NOMO-1 treated with dmso at 0.1 percent for 144 hours (cell line): ENCODE measurements at regions not wholly inside any gene's neighbourhood (a gene's known extent, or its start where the extent isn't known, plus 50 kb on each side); places are given as distances from the start of the nearest gene placed in this dataset.

Experiments used
- DNase-seq: peaks from one replicate; lab custom pipeline; 2025; ENCODE audit not compliant: unreplicated experiment; lab: John Stamatoyannopoulos, UW

DNA sequence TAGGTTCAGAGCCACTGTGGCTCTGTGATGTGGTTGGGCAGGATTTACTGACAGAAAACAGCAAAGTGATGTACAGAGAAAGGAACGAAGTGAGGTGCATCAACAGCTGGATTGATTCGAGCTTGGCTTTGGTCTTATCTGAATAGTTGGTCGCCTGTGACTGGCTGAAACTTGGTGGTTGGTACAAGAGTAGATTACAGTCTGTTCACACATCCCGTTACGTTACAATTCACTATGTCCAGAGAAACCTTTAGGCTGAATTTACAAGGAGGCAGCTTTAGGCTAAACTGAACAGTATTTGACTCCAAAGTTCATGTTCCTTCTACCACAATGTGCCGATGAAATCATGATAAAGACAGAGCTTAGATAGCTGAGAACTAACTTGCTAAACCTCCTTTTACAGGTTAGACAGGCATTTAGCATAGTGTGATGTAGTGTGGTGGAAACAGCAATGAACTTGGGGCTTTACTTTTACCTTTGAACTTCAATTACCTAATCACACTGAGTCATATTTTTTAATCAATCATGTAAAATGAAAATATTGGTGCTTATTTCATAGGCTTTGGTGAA, 210.2 kb upstream of the PUM3 start:
- DNase-seq, result no peak

DNA sequence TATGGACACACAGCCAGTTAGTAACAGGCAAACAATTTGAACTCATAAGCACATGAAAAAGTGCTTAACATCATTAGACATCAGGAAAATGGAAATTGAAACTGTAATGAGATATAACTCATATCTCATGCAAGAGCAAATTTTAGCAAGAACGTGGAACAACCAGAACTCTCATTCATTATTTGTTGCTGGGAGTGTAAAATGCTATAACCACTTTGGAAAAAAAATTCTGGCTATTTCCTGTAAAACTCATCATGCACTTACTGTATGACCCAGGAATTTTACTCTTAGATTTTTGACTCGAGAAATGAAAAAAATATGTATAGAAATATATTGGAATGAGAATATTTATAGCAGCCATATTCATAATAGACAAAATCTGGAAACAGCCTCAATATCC, 205.7 kb upstream of the PUM3 start:
- no peak for DNase-seq

DNA sequence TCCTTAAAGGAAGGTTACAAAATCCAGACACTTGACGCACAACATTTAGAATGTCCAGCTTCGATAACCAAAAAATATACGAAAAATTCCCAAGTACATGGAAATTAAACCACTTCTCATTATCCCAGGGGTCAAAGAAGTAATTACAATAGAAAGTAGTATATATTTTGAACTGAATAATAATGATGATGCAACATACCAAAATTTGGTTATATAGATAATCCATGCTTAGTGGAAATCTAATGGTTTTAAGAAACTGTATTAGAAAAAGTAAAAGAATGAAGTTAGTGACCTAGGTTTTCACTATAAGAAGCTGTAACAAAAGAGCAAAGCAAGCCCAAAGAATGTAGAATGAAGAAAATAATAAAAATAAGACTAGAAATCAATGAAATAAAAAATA, 204.0 kb upstream of the PUM3 start:
- DNase-seq, result no peak

DNA sequence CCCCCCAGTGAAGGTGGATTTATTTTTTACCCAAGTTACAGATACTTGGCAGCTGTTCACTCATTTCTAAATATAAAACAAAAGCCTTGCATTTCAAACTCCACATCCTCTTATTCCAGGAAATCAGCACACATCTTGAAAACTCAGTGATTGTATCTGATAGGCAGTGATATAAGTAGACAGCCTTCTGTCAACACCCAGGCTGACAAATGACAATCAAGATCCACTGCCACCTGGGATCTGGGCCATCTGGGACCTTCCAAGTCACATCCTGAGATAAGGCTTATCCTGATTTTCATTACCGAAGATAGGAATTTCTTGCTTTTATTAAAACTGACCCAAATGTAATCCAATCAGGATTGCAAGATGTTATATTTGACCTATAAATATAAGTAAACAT, 201.3 kb upstream of the PUM3 start:
- no peak for DNase-seq

DNA sequence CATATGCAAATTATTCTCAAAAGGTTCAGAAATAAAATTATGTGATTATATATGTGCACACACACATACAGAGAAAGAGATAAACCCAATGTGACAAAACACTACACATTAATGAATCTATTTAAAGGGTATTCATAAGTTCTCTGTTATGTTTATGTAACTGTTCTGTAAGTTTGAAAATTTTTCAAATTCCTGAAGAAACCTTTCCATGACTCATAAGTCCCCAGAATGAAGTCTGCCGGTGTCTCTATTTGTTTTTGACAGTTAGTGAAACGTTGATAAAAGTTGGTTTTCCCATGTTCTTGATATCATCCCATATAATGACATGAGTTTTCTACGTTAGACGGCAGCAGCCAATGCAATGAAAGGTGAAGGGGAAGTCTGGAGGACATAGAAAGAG, 199.5 kb upstream of the PUM3 start:
- DNase-seq, result no peak

DNA sequence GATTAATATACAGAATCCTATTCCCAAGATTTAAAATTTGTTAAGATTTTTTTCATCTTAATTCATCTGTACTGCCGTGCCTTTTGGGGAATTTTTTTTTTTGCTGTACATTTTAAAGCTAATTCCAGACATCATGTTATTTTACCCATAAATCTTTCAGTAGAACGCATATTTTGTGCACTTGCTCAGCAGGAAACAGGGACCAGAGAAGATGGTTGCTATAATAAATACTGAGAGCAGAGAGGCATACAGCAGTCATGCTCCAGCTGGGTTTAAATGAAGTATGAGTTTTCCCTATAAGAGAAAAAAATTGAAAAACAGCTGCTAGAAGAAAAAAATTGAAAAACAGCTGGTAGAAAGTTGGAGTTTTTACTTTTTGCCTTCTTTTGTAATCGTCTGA, 196.9 kb upstream of the PUM3 start:
- DNase-seq, result no peak

DNA sequence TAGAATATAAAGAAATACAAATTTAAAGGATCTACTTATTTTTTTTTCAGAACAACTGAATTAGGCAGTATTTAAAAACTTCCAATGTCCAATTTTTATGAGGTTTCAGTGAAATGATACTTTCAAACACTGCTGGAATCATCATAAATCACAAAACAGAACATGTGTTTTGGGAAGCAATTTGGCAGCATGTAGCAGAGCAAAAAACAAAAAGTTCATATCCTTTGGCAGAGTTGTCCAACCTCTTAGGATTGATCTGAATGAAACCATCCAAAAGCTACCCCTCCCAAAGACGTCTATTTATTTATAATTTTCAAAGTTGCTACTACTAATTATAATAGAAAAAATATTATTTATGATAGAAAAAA, 192.4 kb upstream of the PUM3 start:
- DNase-seq, result no peak

DNA sequence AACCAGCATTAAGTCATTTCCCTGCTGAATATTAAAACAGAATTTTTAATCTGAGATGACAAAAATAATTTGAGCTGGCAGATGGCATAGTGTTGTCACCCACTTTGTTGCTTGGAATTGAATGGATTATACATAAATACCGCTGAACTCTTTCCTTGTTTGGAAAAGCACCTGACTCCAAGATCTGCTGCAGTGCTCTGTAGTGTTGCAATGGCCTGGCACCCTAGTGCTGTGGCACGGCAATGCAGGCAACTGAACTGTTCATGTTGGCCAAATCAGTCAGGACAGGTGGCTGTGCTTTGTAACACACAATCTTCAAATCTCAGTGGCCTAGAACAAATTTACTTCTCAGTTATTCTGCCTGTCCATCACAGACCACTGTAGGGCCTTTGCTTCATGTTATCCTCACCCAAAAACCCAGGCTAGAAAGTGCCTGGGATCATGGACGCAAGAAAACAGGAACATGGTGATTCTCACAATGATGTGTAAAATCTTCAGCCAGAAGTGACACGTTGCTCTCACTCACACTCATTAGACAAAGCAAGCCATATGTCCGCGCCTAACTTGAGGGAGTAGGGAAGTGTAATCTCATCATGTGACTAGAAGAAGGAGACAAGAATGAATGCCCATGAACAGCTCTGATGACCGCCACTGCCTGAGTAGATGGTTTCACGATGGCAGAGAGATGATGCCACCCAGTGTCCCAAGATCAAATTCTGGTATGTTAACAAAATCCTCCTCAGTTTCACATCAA, 191.9 kb upstream of the PUM3 start:
- no peak for DNase-seq

DNA sequence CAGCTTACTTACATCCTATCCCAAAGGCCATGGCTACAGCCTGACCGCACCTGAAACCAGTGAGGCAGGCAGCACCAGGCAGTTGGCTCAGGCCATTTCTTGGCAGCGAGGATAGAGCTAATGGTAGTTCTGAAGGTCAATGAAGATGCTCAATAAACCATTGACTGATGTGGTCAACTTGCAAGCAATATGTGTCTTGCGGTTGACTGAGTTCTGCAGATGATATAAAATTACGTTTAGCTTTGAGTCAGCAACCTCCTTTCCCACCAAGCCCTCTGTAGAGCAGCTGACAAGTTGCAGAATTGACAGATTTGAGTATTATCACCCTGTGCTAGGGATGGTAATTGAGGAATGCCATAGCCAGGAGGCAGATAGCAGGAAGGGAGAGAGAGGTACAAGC, 189.0 kb upstream of the PUM3 start:
- no peak for DNase-seq

DNA sequence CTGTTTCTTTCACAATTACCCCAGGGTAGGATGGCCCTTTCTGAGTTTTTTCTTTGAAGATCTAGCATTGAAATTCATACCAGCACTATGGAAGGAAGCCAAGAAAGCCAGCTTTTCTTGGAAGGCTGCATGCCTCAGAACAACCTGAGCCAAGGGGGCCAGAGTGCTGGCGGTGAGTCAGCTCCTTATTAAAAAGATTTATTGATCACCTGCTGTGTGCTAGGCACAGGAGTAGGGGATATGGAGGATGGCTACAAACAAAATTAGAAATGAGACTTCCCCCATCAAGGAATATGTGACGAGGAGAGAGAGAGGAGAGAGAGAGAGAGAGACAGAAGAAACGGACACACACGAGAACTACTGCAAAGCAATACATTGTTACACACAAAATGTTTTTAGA, 184.6 kb upstream of the PUM3 start:
- DNase-seq, result no peak

DNA sequence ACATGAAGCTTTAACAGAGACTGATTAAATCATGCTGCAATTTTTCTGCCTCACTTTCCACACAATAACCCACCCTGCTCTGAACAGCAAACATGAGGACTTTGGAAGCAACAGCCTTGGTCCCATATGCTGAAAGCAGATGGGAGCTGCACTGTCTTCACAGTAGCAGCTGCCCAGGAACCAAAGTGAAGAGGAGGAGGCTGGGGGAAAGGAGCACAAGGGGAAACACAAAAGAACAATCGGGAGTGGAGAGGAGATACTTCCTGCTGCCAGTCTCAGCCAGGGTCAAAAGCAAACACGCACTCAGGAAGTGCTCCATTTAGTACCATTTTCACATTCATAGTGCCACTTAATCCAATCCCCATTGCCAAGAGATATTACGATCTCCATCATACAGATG, 183.3 kb upstream of the PUM3 start:
- no peak for DNase-seq

DNA sequence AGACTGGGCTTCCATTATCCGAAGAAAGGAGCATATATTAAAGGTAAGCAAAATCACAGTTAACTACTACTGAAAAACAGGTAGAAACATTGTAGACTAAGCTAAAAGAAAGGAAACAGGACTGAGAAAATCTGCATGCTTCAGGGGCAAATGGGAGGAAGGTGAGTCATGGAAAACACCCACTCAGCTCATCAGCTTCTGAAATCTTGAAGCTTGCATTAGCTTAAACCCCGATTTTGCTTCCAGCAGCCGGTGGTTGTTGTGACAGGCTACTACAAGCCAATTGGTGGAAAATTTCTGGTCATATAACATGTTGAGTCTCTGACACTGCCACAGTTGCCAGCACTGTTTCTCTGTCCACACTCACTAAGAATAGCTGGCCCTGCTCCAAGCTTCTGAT, 179.6 kb upstream of the PUM3 start:
- no peak for DNase-seq

DNA sequence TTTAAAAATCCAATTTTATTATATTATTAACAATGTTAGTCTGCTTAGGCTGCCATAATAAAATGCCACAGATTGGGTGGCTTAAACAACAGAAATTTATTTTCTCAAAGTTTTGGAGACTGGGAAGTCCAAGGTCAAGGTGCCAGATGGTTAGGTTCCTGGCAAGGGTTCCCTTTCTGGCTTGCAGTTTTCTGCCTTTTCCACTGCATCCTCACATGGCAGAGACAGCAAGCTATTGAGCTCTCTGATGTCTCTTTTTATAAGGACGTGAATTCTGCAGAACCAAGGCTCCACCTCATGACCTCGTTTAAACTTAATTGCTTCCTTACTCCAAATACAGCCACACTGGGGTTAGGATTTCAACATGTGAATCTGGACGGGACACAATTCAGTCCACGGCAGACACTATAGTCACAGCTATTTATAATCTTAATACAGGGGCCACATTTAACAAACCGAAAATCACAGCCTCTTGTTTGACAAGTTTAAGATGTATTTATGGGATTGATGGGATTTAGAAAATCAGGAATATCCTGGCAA, 174.9 kb upstream of the PUM3 start:
- DNase-seq, result no peak

DNA sequence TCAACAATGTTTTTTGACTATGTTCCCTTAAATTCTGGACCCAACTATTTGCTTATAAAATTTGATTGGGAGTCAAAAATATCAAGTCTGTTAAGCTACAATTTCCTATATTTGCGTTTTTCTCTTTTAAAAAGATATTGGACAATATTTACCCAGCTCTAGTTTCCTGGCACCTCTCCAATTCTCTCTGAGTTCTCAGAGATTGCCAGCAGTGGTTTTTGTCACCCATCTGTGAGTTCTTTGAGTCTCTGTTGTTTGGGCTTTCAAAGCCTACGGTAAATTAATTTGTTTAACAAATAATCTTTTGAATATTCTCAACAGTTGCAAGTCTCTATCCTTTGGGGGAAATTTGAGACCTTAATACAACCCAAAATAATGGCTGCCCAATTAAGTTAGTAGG, 174.2 kb upstream of the PUM3 start:
- DNase-seq, result no peak

DNA sequence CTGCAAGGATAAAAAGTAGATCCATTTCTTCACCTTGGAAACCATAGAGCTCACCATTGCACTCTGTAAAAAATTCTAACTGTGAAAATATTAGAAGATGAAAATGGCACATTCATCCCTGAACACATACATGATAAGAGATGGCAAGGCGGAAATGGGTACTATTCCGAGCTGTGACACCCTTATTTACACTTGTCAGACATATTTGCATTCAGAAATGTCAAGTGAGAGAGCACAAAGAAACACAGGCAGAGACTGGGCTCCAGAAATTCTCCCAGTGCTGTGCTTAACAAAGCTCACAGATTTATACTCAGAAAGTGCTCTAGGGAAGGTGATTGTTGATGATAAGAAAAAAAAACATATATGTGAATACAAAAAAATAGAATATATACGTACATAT, 170.3 kb upstream of the PUM3 start:
- no peak for DNase-seq

DNA sequence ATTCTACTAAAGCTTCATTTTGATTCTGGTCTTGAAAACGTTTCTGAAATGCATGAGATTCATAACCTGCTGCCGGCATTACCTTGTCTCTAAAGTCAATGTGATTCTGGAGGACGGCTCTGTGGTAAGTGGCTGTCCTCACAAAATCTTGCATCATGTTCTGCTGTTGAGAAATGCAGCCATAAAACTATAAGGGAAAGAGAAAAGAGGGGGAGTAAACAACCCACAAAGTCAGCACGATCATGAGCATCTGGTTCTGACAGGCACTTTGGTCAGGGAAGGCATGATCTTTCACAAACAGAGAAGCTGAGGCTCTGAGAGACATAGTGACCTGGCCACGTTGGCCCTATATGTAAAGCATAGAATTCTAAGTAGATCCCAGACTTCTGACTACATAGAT, 168.9 kb upstream of the PUM3 start:
- peak; percentile 38 for DNase-seq

DNA sequence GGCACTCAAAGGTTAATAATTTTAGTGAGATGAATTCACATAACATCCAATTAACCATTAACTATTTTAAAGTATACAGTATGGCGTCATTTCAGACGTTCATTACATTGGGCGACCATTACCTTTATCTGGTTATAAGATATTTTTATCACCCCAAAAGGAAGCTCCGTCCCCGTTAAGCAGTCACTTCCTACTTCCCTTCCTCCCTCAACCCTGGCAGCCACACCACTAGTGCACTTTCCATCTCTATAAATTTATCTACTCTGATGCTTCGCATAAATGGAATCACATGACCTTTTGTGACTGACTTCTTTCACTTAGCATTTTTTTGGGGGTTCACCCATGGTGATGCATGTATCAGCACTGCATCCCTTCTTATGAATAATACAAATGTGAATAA, 168.3 kb upstream of the PUM3 start:
- no peak for DNase-seq

DNA sequence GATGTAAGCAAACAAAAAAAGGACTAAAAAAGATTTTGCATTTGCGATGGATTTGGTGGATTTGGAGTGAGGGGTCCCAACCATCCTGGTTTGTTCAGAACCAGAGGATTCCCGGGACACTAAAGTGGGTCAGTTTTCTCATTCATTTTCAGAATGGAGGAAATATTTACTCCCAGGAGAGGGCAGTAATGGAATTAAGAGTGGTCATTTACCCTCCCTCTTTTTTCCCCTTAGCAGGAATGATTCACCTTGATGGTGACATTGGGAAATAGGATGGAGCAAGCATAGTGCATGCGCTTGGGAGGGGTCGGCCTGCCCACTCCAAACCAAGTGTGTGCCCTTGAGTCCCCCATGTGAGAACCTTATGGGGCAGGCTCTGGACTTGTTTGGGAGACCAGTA, 164.2 kb upstream of the PUM3 start:
- no peak for DNase-seq

DNA sequence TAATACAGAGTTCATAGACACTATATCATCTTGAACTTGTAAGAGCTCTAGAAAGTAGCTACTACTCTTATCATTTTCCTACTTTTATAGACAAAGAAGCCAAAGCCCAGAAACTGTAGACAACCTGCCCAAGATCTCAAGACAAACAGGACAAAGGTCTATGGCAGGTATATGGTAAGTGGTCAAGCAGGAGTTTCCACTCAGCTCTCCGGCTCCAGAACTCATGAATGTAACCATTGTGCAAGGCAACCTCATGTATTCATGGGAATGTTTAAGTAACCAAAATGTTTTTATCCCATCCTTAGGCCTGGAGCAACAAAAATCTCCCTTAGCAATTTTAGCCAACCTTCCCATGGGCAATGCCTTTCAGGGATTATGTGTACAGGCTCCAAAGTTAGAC, 163.4 kb upstream of the PUM3 start:
- DNase-seq, result no peak

DNA sequence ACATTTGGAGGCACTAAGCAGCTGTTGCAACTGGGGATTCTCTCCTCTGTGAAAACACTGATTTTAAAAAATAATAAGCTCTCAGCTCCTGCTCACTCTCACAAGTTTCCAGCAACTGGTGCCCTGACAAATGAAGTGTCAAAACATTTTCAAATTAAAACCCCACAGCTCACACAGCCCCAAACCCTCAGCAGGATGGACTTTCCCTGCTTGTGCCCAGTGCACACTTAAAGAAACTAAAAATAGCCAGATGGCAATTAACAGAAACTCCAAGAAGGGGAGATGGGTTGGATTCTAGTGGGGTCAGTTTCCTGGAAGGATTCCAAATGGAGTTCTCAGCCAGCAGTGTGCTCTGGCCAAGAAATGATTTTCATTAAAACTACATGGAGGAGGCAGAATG, 163.0 kb upstream of the PUM3 start:
- no peak for DNase-seq

DNA sequence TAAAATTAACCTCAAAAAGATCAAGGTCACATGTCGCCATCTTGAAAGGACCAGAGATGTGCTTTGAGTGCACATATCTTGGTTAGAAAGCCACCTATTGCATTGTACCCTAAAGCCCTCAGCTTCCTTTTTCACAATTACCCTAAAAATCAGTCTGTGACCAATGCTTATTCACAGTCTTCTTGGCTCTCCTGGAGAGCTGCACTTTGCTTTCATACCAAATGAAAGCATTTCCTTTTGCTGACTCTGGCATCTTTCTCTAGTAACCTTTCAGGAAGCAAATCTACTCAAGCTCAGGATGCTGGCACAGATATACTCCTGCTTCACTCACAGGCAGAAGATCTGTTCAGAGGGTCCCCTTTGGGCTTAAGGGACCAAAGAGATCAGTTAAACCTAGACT, 160.7 kb upstream of the PUM3 start:
- no peak for DNase-seq

DNA sequence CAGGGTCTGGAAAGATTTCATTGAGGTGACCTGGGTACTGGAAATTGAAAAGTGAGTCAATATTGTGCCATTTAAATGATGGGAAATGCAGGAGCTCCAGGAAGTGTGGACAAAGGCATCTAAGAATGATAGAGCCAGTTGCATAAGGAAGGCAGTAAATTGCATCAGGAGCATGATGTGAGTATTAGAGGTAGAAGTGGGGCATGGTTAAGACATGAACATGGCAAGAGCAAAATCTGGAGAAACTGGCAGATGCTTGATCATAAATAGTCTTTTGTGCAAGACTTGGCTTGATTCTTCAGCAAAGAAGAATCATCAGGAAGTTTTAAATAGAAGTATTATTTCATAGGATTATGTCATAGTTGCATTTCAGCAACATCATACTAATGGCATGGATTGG, 157.4 kb upstream of the PUM3 start:
- no peak for DNase-seq

DNA sequence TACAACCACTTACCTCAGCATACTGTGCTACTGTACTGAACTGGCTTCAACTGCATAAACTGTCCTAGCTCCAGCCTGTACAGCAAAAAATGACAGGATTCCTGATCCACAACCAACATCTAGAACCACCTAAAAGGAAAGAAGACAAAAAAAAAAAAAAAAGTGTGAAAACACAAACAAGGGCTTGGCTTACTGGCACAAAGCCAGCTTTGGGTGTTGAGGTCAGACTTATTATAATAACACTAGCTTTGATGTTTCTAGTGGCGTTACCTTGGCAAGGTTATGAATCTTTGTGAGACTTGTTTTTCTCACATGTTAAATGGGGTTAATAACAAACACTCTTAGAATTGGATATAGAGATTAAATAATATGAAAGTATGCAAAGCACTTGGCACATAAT, 148.5 kb upstream of the PUM3 start:
- DNase-seq, result no peak
